ENCODE measurements at regions not wholly inside any gene's neighbourhood (a gene's known extent, or its start where the extent isn't known, plus 50 kb on each side); places are given as distances from the start of the nearest gene placed in this dataset.

DNA sequence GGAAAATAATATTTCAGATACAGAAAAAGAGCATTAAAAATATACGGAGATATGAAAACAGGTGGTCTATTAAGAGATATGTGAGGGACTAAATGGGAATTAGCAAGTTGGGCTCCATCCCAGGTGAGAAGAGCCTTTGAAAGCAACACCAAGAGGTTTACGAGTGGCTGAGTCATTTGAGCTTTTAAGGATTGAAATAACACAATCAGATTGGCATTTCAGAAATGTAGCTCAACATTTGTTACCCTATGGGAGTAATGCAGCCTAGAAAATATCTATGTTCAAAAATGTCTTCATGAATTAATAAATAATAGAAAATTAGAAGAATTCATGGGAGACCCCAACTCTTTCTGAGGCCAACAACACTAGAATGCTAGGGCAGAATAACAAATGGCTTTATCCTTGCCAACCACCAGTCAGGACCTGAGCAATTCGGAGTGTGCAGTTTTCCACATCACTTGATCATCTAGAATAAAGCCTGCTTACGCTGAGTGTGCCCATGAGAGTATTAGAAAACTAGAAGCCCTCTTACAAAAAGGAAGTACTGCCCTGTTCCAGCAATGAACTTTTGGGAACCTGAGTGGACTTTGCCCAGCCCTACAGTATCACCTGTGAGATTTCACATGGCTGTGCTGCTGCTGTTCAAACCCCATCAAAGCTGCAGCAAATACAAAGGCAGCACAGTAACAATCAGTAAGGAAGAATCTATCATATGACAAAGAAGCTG is 538.0 kb upstream of the CAMK1G start:
- DNase-seq: no peak

DNA sequence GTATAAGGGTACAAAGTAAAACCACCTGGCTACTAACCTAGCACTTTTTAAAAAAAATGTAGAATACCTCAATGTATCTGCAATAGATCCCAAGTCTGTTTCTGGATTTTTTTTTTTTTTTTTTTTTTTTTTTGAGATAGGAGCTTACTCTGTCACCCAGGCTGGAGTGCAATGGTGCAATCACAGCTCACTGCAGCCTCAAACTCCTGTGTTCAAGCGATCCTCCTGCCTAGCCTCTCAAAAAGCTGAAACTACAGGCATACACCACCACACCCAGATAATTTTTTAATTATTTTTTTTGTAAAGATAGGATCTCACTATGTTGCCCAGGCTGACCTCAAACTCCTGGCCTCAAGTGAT is 537.5 kb upstream of the CAMK1G start:
- DNase-seq: no peak

DNA sequence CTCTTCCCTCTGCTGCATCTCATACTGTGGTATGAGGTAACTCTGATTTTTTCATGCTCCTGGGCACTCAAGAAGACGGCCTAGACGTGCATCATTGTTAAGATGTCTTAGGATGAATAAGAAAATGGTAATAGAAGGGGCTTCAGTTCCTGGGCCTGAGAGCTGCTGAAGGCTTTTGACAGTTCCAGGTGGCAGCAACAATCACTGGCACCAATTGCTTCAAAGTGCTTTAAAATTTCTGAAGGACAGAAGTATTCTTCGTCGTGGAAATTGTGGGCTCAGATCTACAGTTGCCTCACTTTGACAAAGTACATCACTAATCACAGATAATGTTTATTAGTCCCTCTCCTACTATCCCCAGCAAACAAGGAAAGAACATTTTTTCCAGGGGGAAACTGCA is 536.6 kb upstream of the CAMK1G start:
- no peak for DNase-seq

DNA sequence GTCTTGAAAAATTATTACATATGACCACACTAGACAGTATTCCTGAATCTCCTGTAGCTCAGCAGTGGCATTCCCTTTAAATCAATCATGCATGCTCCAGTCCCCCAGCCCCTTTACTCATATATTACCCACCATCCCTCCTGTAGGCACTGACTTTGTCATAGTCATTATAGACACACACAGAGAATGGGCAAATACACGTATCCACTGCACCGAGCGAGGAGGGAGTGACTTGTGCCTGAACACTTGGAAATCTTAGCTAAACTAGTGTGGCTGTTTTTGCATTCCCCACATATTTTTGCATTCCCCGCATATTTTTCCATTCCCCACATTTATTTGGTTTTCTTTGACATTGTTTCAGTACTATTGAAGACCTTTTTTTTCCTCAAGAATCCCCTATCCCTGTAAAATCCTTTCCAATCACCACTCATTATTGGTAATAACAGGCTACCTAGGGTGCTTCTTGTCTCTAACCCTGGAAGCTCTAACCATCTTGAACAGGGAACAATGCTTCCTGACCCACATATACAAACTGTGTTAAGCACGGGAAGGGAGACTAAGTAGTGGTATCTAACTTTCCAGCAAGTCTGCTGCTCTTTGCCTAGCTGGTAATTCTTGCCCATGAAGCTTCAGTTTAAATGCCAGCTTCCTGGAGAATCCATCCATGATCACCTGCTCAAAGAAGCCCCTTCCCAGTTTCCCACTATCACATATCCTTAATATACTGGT is 534.4 kb upstream of the CAMK1G start:
- DNase-seq: no peak

DNA sequence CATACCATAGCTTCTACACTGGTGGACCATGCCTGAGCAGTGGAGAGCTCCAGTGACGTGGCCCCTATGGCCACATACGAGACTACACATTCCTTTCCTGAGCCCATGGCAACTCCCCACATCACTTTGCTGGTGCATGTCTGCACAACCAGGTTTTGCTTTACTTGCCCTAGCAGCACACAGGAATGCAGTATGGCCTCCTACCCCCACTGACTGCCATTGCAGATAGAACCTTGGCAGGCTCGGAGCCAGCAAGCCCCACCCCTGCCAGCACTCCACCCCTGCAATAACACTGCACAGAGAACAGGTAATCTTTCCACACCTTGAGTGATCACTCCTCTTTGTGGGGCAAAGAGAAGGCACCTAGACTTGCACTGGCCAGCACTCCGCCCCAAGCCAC is 531.9 kb upstream of the CAMK1G start:
- DNase-seq: no peak

DNA sequence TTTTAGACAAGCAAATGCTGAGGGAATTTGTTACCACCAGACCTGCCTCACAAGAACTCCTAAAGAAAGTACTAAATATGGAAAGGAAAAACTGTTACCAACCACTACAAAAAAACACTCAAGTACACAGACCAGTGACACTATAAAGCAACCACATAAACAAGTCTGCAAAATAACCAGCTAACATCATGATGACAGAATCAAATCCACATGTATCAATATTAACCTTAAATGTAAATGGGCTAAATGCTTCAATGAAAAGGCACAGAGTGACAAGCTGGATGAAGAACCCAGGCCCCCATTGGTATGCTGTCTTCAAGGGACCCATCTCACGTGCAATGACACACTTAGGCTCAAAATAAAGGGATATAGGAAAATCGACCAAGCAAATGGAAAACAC is 529.9 kb upstream of the CAMK1G start:
- DNase-seq: no peak

DNA sequence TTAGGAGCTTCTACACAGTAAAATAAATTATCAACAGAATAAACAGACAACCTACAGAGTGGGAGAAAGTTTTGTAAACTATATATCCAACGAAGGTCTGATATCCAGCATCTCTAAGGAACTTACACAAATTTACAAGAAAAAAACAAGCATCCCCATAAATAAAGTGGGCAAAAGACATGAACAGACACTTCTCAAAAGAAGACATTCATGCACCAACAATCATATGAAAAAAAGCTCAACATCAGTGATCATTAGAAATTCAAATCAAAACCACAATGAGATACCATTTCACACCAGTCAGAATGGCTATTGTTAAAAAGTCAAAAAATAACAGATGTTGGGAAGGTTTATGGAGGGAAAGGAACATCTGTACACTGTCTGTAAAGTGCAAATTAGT is 526.4 kb upstream of the CAMK1G start:
- DNase-seq: no peak

DNA sequence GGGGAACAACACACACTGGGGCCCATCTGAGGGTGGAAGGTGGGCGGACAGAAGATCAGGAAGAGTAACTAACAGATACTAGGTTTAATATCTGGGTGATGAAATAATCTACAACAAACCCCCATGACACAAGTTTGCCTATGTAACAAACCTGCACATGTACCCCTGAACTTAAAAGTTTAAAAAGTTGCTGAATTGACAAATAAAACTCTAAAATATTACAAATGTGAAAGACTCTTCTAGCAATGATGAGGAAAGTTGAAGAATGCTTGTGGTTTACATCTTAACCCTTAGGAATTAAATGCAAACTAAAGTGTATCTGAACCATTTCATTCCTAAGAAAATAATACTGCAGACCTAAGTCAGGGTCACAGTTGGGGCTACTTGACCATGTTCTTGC is 525.6 kb upstream of the CAMK1G start:
- DNase-seq: no peak

DNA sequence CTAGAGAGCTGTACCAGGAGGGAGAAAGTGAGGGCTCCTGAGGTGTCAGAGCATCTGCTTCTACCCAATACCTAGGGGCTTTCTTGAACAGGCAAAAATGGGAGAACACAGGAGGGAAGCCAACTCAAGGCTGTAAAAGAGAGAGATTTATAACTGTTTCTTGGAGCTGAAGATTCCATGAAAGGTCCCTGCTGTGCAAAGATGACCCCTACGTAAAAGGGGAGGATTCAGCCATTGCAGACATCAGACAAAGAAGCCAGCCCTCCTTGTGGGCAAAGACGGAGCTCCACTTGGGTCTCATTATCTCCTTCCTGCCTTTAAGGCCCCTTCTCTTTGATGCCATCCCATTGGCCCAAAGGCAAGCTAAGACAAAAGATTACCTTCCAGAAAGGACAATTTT is 524.1 kb upstream of the CAMK1G start:
- DNase-seq: no peak

DNA sequence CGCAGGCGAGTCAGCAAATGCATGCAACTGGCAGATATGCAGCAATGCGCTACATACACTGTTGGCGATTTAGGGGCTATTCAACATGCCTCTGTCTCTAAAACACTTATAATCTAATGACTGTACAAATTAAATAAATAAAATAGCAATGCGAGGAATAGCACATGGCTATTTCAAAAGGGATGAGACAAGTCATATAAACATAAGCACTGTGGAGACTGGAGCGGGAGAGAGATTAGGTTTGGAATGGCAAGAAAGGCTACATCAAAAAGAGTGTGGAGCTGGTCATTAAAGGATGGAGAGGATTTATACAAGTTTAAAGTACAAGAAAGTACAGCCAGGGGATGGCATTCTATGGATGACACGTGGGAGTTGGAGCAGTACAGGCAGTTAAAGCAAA is 523.5 kb upstream of the CAMK1G start:
- DNase-seq: no peak

DNA sequence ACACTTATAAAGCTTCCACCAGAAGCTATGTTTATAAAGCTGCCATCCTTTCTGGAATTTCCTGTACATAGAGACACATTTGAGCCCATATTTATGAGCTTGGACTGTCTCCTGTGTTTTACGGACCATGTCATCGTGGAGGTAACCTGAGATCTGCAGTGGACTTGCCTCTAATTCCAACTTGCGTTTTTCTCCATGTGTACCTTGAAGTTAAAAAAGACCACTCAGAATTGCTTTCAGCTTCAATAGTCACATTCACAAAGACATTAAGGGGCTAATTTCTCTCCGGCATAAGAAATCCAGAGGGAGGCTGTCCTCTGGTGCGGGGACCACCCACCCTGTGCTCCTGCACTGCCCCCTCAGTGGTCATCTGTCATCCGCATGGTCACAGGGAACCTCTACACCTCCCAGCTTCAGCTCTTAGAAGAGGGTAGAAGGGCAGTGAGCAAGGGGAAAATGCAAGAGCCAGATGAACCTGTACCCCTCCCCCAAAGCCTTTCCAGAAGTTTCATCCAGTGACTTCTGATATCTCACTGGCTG is 521.4 kb upstream of the CAMK1G start:
- no peak for DNase-seq

DNA sequence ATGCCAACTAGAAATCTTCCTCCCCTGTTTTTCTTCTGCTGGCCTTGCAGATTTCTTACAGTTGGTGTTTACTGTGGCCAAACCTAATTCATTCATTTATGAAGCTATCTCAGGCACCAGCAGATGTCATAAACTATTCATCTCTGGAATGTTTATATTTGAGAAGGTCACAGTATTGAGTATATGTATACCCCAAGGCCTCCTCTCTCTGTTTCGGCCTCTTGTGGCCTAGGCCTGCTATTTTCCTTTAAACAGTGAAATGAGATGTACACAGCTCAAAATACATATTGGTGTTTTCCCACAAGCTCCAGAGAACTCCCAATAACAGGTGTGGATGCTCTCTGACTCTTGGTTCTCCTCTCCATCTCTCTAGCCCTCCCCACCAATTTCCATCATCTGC is 520.7 kb upstream of the CAMK1G start:
- DNase-seq: no peak

DNA sequence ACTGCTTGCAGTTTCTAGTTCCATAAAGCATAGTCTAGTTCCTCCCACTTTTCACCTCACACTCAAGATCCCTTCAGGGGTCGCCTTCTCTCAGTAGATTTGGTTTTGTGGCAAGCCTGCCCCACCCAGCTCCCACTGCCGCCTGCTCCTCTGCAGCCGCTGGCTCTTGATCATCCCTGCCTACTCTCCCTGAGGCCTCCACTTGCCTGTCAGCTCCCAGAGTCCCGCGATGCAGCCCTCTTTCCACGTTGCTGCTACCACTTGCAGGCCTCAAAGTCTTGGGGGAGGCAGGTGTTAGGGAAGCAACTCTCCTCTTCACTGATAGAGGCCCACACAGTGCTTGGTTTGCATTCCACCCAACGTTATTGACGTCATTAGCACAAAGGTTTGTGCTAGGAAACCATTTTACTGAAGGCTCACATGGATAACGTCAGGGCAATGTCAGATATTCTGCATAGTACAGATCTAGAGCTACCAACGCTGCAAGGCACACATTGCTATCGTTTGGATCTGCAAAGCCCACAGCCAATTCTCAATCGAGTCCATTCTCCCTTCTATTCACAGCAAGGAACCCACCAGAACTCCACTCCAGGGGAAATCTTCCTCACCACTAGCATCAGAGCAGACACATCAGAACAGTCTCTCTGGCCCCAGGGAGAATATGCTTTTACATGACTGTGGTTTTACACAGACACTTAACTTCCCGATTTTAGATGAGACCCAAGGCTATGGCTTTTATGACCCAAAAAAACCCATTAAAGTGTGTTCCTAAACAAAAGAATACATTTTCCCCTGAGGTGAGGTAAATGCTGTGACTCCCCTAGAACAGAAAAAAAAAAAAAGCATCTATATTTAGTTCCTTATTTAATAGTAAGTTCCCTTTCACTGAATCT is 519.5 kb upstream of the CAMK1G start:
- no peak for DNase-seq

DNA sequence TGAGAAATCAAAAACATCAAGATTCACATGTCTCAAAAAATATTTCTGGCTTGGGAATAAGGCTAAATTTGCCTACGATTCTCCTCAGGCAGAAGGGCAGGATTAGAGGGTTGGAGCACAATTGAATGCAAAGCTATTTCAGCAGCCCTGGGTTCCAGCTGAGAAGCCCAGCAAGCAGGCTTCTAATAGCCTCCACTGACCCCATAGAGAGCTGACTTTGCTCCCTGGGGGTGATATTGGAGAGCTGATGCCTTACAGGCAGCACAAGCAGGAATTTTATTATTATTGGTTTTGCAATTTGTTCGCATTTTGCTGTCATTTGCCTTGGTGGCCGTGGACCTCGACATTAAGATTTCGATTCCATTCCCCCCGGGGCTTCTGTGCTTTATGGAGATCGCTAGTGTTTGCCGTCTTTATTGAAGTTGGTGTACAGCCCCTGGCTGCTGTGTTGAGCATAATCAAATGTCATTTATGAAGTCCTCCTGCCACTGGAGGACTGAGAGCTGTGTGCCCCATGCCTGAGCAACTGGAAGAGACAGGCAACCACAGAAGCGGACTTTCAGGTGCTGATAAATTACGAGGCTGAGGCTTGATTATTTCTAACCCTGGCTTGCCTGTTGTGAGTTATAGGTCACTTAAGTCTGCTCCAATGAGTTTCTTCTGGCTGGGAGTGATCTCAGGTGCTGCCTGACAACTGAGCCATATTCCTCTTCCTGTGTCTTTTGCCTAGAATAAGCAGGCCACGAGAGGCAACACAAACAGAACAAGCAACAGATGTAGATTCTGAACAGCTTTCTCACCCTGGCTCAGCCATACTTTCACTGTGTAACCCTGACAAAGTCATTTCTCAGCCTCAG is 518.4 kb upstream of the CAMK1G start:
- DNase-seq: no peak

DNA sequence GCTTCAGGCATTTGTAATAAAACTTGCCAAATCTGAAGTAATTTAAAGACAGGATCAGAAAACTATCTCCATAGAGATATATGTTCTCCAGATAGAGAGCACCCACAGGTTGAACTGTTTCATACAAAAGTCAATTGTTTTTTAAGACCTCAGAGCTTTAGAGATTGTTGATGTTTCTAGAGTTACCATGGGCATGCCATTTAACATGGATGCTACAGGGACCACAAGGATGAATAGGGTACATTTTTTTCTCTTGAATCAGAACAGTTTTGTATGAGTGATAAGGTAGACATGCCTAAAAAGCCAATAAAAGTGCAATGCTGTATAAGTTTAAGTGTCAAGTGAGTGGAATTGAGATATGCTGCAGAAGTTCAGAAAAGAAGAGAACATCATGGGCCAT is 511.0 kb upstream of the CAMK1G start:
- DNase-seq: no peak

DNA sequence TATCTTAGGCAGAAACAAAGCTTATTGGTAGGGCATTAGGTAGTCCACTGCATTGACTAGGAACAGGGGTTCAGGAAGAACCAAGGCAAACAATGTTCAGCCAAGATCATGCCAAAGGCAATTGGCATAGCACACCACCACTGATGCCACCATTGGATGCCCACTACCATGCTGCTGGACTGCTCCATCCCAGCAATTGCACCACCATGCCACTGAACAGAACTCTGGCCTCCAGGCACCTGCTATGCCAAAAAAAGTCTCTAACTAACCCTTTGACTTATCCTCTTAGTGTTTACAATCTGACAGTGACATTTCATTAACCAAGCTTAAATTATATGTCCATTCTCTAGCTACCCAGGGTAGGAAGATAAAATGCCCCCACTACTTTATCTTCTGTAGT is 509.6 kb upstream of the CAMK1G start:
- DNase-seq: no peak

DNA sequence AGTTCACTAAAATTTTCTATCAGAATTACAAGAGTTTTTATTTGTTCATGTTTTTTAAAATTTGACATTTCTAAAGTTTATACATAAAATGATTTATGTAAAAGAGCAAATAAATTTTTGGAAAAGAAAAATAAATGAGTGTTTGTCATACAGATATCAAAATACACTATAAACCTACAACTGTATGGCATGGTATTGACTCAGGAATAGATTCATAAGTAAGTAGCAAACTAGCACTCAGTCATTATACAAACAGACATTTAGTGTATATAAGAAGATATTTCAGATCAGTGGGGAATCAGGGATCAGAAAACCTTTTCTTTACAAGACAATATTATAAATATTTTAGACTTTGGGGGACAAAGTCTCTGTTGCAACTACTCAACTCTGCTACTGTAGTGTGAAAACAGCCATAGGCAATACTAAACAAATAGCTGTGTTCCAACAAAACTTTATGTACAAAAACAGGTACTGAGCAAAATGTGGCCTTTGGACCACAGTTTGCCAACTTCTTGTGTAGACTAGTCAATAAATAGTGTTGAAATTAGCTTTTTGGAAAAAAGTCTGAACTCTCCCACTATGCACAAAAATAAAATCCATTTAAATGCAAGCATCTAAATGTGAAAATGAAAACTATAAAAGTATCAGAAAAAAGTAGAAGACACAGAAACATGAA is 508.8 kb upstream of the CAMK1G start:
- no peak for DNase-seq

DNA sequence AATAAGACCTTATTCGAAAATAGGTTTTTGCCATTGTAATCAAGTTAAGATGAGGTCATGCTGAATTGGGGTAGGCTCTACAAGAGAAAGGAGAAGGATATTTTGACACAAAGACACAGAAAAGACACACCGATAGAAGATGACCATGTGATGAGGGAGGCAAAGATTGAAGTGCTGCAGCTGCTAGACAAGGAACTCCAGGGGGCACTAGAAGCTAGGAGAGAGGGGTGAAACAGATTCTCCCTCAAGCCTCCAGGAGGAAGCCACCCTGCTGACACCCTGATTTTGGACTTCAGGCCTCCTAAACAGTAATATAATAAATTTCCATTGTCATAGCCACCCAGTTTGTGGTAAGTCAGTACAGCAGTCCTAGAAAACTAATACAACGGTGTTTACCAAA is 506.8 kb upstream of the CAMK1G start:
- DNase-seq: no peak

DNA sequence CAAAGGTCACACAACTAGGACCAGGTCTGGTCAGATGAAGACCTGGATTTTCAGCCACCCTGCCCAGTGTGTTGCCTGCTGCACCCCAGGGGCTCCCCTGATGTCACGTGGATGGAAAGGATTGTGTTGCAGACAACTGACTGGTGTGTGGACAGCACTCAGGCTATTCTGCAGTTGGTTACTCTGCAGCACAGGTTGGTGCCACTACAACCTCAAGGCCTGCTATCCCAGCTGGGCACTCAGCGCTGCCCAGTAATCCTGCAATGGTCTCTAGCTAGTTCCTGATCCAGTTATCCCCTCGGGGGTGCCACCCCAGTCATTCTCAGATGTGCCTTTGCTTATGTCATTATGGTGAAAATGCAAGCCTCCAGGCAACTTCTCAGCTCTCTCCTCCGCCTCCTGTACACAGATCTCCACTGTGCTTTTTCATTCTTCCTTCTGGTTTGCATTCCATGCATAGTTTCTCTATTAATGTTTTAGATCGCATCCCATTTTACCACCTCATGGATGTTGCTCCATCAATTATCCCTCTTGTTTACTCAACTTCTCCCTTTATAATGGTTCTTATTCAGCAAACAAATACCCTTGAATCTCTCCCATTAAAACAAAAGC is 503.2 kb upstream of the CAMK1G start:
- DNase-seq: no peak

DNA sequence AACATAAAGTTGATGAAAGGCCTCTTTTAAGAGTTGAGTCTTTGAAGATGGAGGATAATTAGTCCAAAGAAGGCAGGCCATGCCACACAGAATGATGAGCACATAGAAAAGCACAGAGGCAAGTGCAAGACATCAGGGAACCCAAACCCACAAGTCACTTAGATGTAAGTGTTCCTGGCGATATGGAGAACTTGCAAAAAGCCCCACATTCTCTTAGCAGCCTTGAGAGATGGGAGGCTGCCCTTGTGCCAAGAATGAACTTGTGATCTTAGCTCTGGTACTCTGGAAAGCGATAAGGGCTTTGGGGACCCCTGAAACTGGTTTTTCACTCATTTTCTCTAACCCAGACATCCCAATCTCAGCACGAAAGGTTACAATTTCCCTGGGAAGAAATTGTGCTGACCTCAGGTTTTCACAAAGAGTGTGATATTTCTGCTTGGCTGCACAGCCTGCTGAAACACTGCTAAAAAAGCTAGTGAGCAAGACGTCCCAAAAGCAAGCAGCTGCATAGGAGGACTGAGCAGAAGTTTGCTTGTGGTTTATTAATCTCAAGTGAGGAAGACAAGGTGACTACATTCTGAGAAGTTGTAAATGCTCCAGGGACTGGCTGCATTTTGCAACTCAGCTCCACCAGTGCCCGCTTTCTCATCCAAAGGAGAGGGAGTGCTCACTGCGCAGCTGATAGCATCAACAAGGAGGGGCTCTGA is 496.9 kb upstream of the CAMK1G start:
- no peak for DNase-seq

DNA sequence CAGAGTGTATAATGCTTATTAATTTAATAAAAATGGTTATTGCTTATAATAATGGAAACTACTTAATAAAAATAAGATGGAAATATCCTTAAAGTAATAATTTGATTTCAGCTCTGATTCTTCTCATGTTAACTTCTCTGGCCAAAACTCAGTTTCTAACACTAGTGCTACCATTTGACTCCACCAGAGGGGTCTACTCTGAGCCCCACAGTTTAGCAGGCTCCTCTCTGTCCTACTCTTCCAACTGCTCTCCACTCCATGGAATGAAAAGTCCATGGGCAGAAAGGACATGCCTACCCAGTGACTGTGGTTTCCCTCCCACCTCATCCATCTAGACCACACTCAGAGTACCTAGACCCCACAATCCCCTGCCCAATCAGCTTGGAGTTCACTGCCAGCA is 489.1 kb upstream of the CAMK1G start:
- DNase-seq: no peak
